Mesenchymal stem cell (in vitro differentiated cells and primary cell): ENCODE measurements at regions not wholly inside any gene's neighbourhood (a gene's known extent, or its start where the extent isn't known, plus 50 kb on each side); places are given as distances from the start of the nearest gene placed in this dataset.
"Not testable (repeated sequence)": the region's sequence is repeated elsewhere in the genome, so short reads cannot be mapped to it uniquely, and the experiment has no call there.

Experiments
- DNase-seq: peaks from one replicate; pipeline ENCODE4 v3.0.0-alpha.2; 2013
- H2AFZ ChIP-seq: one replicate; pipeline ENCODE4 v1.6.1; 2013; ENCODE audit warnings: low read depth, mild to moderate bottlenecking, control low read depth, inconsistent platforms, low read length, moderate library complexity
- H2AK5ac ChIP-seq: 2 replicates; pipeline ENCODE4 v1.6.1; 2013; ENCODE audit warnings: low read length, moderate library complexity, mild to moderate bottlenecking, inconsistent platforms; ENCODE audit not compliant: severe bottlenecking
- H2BK120ac ChIP-seq: one replicate; pipeline ENCODE4 v1.6.1; 2013; ENCODE audit warnings: low read depth, mild to moderate bottlenecking, inconsistent platforms, low read length, moderate library complexity
- H2BK12ac ChIP-seq, 2 experiments: one replicate each; pipeline ENCODE4 v1.6.1; 2013; ENCODE audit warnings: inconsistent platforms in 2 of 2, low read length in 2 of 2, mild to moderate bottlenecking in 2 of 2, moderate library complexity in 2 of 2, control low read depth in 1 of 2
- H2BK15ac ChIP-seq: one replicate; pipeline ENCODE4 v1.6.1; 2013; ENCODE audit warnings: mild to moderate bottlenecking, low read depth, inconsistent platforms; ENCODE audit not compliant: poor library complexity, severe bottlenecking
- H2BK5ac ChIP-seq: 2 replicates; pipeline ENCODE4 v1.6.1; 2013; ENCODE audit warnings: low read depth, mild to moderate bottlenecking, low read length, control low read depth, inconsistent platforms; ENCODE audit not compliant: poor library complexity, severe bottlenecking
- H3K14ac ChIP-seq, 2 experiments: one replicate each; pipeline ENCODE4 v1.6.1; 2013; ENCODE audit warnings: inconsistent platforms in 2 of 2, low read length in 2 of 2, control low read depth in 1 of 2, mild to moderate bottlenecking in 1 of 2, moderate library complexity in 1 of 2
- H3K18ac ChIP-seq, 2 experiments: one replicate each; pipeline ENCODE4 v1.6.1; 2013; ENCODE audit warnings: inconsistent platforms in 2 of 2, low read length in 2 of 2, control low read depth in 1 of 2, low read depth in 1 of 2, mild to moderate bottlenecking in 1 of 2
- H3K23ac ChIP-seq, 2 experiments: one replicate each; pipeline ENCODE4 v1.6.1; 2013; ENCODE audit warnings: inconsistent platforms in 2 of 2, low read length in 2 of 2, mild to moderate bottlenecking in 2 of 2, moderate library complexity in 2 of 2, control low read depth in 1 of 2
- H3K27ac ChIP-seq: 2 replicates; pipeline ENCODE4 v1.5.1; 2013; ENCODE audit warnings: mild to moderate bottlenecking, moderate library complexity, low read length, control low read depth, inconsistent platforms; ENCODE audit not compliant: poor library complexity, severe bottlenecking
- H3K27me3 ChIP-seq, 2 experiments: 2 replicates each; pipeline versions ENCODE4 v1.6.1 to v1.7.0; 2013; ENCODE audit warnings: low read length in 2 of 2, mild to moderate bottlenecking in 2 of 2, moderate library complexity in 2 of 2, control low read depth in 1 of 2, inconsistent platforms in 1 of 2; ENCODE audit not compliant: control insufficient read depth in 1 of 2, insufficient read depth in 1 of 2
- H3K36me3 ChIP-seq, 2 experiments: 2 replicates each; pipeline versions ENCODE4 v1.6.1 to v1.7.0; 2013; ENCODE audit warnings: low read length in 2 of 2, control low read depth in 1 of 2, inconsistent platforms in 1 of 2, low read depth in 1 of 2, mild to moderate bottlenecking in 1 of 2; ENCODE audit not compliant: insufficient read depth in 2 of 2, control insufficient read depth in 1 of 2
- H3K4ac ChIP-seq, 2 experiments: one replicate each; pipeline ENCODE4 v1.6.1; 2013; ENCODE audit warnings: inconsistent platforms in 2 of 2, low read length in 2 of 2, mild to moderate bottlenecking in 2 of 2, moderate library complexity in 2 of 2, control low read depth in 1 of 2, low read depth in 1 of 2
- H3K4me1 ChIP-seq: 2 replicates; pipeline ENCODE4 v1.6.1; 2013; ENCODE audit warnings: low read depth, low read length, control low read depth; ENCODE audit not compliant: control insufficient read depth, insufficient read depth
- H3K4me2 ChIP-seq: 2 replicates; pipeline ENCODE4 v1.6.1; 2013; ENCODE audit warnings: low read length, mild to moderate bottlenecking, inconsistent platforms; ENCODE audit not compliant: poor library complexity, severe bottlenecking
- H3K4me3 ChIP-seq, 2 experiments: 2 replicates each; pipeline versions ENCODE4 v1.5.1 to v1.7.0; 2013; ENCODE audit warnings: low read length in 2 of 2, mild to moderate bottlenecking in 2 of 2, control low read depth in 1 of 2, low read depth in 1 of 2; ENCODE audit not compliant: insufficient read depth in 1 of 2
- H3K79me1 ChIP-seq: replicated peaks from 2 replicates; pipeline ENCODE4 v1.6.1; 2013; ENCODE audit warnings: mild to moderate bottlenecking, control low read depth, low read length, inconsistent platforms; ENCODE audit not compliant: poor library complexity, severe bottlenecking
- H3K9ac ChIP-seq: 2 replicates; pipeline ENCODE4 v1.7.0; 2013; ENCODE audit warnings: mild to moderate bottlenecking, low read length, moderate library complexity
- H3K9me3 ChIP-seq: 2 replicates; pipeline ENCODE4 v1.7.0; 2013; ENCODE audit warnings: mild to moderate bottlenecking, low read length; ENCODE audit not compliant: control insufficient read depth
- H4K8ac ChIP-seq: one replicate; pipeline ENCODE4 v1.6.1; 2013; ENCODE audit warnings: inconsistent platforms, mild to moderate bottlenecking, low read length, moderate library complexity
- H4K91ac ChIP-seq: one replicate; pipeline ENCODE4 v1.6.1; 2013; ENCODE audit warnings: mild to moderate bottlenecking, low read length, inconsistent platforms
- WGBS: methylation state at CpG from one replicate; pipeline ENCODE4 v1.1.7; 2013; ENCODE audit warnings: mixed read lengths; 5-methylcytosine and 5-hydroxymethylcytosine counted together

DNA sequence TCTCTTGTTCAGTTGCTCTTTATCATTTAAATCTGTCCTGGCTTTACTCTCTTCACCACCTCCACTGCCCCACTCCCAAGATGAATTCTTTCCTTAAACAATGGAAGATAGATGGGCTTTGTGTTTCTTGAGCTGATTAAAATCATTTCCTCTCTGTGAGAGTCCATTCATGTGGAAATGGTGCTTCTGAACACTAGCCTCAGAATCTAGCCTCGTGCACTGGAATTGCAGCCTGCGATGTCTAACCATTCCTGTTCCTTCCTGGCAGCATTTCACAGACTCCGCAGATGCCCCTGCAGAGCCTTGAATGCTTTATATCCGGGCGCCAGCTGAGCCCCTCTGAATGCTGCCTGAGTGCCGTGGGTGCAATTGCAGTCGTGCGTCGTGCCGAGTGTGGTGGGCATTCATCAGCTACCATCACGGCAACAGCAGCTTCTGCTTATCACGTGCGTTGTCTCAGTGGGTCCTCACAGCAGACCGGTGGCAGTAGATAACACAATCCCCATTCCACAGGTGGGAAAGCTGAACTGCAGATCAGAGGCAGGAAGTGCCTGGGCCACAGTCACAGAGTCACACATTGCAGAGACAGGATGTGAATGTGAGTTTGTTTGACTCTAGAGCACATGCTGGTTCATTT lies 172.8 kb upstream of the WSCD1 start:
- Histone ChIP-seq H3K4me1 (peaks cover 3% of the 10 kb centered on the region), H4K8ac (peak overlapping the region; percentile 10), H3K27ac (no peak overlapping the region), H3K4me2 (no peak overlapping the region), H3K36me3 (no peaks in the 10 kb centered on the region), H3K14ac (peak overlapping the region in 1 of 2 experiments; percentile 37), H2BK15ac (no peak overlapping the region), H3K9ac (no peak overlapping the region), H2BK12ac (peak overlapping the region in 1 of 2 experiments; percentile 32), H3K9me3 (no peaks in the 10 kb centered on the region), H4K91ac (no peak overlapping the region), H2BK120ac (no peak overlapping the region), H3K27me3 (peaks cover 4 to 17% of the 10 kb centered on the region in 2 experiments), H3K23ac (no peak overlapping the region), H2BK5ac (no peak overlapping the region), H2AFZ (no peak overlapping the region), H3K4ac (no peak overlapping the region), H2AK5ac (no peak overlapping the region), H3K4me3 (no peak overlapping the region), H3K79me1 (no peaks in the 10 kb centered on the region), H3K18ac (peak overlapping the region; percentile 6 to 37)
- WGBS = 17% methylated on average over 14 of the region's 14 CpGs
- no peak for DNase-seq

- H3K9ac ChIP-seq, H3K27ac ChIP-seq, H2AK5ac ChIP-seq, H4K8ac ChIP-seq, H3K4me1 ChIP-seq, H3K4me3 ChIP-seq, H4K91ac ChIP-seq, H2AFZ ChIP-seq, H3K79me1 ChIP-seq, H3K18ac ChIP-seq, H2BK5ac ChIP-seq, H3K14ac ChIP-seq, H3K9me3 ChIP-seq, H2BK12ac ChIP-seq, H3K23ac ChIP-seq, H3K36me3 ChIP-seq, H2BK120ac ChIP-seq, H3K4ac ChIP-seq, H2BK15ac ChIP-seq, H3K4me2 ChIP-seq, DNase-seq: not testable (repeated sequence)
- H3K27me3 ChIP-seq = peaks cover 4 to 17% of the 10 kb centered on the region in 2 experiments
- WGBS = 92% methylated on average over 3 of the region's 8 CpGs
These were observed 172.2 kb upstream of the WSCD1 start for GRCh38 chr17:5897981-5898380.

DNA sequence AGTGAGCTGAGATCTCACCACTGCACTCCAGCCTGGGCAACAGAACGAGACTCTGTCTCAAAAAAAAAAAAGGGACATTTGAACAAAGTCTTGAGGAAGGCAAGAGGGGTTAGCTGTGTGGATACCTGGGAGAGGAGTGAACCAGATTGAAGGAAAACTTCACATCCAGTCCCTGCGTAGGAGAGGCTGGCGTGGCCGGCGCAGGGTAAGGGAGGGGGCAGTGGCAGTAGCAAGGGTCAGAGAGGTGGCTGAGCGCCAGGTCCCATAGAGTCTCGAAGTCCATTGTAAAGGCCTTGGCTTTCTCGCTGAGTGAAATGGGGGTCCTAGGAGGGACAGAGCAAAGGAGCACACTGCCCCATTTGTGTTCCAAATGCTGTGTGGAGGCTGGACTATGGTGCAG lies 171.8 kb upstream of the WSCD1 start:
- H3K4me3 ChIP-seq = no peak overlapping the region
- no peak for DNase-seq
- no peak overlapping the region for H2AK5ac ChIP-seq
- peaks cover under 1 to 14% of the 10 kb centered on the region in 2 experiments for H3K27me3 ChIP-seq
- no peak overlapping the region for H2BK12ac ChIP-seq
- H2BK120ac ChIP-seq = no peak overlapping the region
- peaks cover 3% of the 10 kb centered on the region for H3K4me1 ChIP-seq
- H3K4me2 ChIP-seq = no peak overlapping the region
- no peak overlapping the region for H2BK5ac ChIP-seq
- no peak overlapping the region for H4K91ac ChIP-seq
- H3K9me3 ChIP-seq = peaks cover 4% of the 10 kb centered on the region
- no peak overlapping the region for H4K8ac ChIP-seq
- no peak overlapping the region for H2BK15ac ChIP-seq
- no peak overlapping the region for H3K14ac ChIP-seq
- no peak overlapping the region for H3K18ac ChIP-seq
- H2AFZ ChIP-seq = no peak overlapping the region
- no peak overlapping the region for H3K9ac ChIP-seq
- no peaks in the 10 kb centered on the region for H3K36me3 ChIP-seq
- no peaks in the 10 kb centered on the region for H3K79me1 ChIP-seq
- H3K23ac ChIP-seq = no peak overlapping the region
- WGBS = 99% methylated on average over 8 of the region's 8 CpGs
- H3K27ac ChIP-seq = no peak overlapping the region
- H3K4ac ChIP-seq = no peak overlapping the region

- 84% methylated on average over 12 of the region's 12 CpGs for WGBS
- H3K23ac ChIP-seq = no peak overlapping the region
- no peak for DNase-seq
These were observed 170.5 kb upstream of the WSCD1 start for GRCh38 chr17:5899496-5900195.

More at GRCh38 chr17:5899496-5900195, 170.5 kb upstream of the WSCD1 start:
- Histone ChIP-seq H3K9ac (no peak overlapping the region), H3K9me3 (peaks cover 14% of the 10 kb centered on the region), H3K4me1 (peaks cover 3% of the 10 kb centered on the region), H3K4ac (no peak overlapping the region), H3K36me3 (no peaks in the 10 kb centered on the region), H3K18ac (no peak overlapping the region), H3K27me3 (peaks cover 0 to 8% of the 10 kb centered on the region in 2 experiments), H3K4me2 (no peak overlapping the region), H2BK120ac (no peak overlapping the region), H3K79me1 (no peaks in the 10 kb centered on the region), H2BK5ac (no peak overlapping the region), H3K14ac (no peak overlapping the region), H3K27ac (no peak overlapping the region), H3K4me3 (no peak overlapping the region), H4K91ac (no peak overlapping the region), H2AFZ (no peak overlapping the region), H4K8ac (no peak overlapping the region), H2BK12ac (no peak overlapping the region), H2AK5ac (no peak overlapping the region), H2BK15ac (no peak overlapping the region)
